ENCODE measurements at regions not wholly inside any gene's neighbourhood (a gene's known extent, or its start where the extent isn't known, plus 50 kb on each side); places are given as distances from the start of the nearest gene placed in this dataset.

GRCh38 chr9:21751998-21752397 lies 50.4 kb upstream of the MTAP start:
- TF ChIP-seq POLR2A (IDR thresholded peaks at IDR 0.05): no peak
- no peak for TF ChIP-seq CTCF (IDR thresholded peaks at IDR 0.05)
